OCI-LY3 (cell line): ENCODE measurements at regions not wholly inside any gene's neighbourhood (a gene's known extent, or its start where the extent isn't known, plus 50 kb on each side); places are given as distances from the start of the nearest gene placed in this dataset.

Experiments
- H2AFZ ChIP-seq: fragments of 200-600, 300-600 bp; shearing (Covaris generic); 2 replicates; pipeline ENCODE4 v1.6.0; 2014; ENCODE audit warnings: antibody characterized with exemption, low read depth, low read length
- H3K27ac ChIP-seq: fragments of 200-600, 300-600 bp; sonication (generic); 2 replicates; pipeline ENCODE4 v1.5.1; 2014; ENCODE audit warnings: mild to moderate bottlenecking, low read length, moderate library complexity, mixed read lengths
- H3K27me3 ChIP-seq: fragments of 200-600, 300-600 bp; sonication (generic); 2 replicates; pipeline ENCODE4 v1.6.1; 2014; ENCODE audit warnings: low read depth, low read length, mixed read lengths
- H3K36me3 ChIP-seq: fragments of 200-600, 300-600 bp; sonication (generic); replicated peaks from 2 replicates; pipeline ENCODE3; 2014; ENCODE audit warnings: low read depth, low read length, mixed read lengths
- H3K4me1 ChIP-seq: fragments of 300-600, 200-600 bp; sonication (generic); 2 replicates; pipeline ENCODE4 v1.6.1; 2014; ENCODE audit warnings: low read length, mixed read lengths
- H3K4me2 ChIP-seq: fragments of 200-600, 300-600 bp; sonication (generic); 2 replicates; pipeline ENCODE4 v1.6.1; 2014; ENCODE audit warnings: low read length, mixed read lengths
- H3K4me3 ChIP-seq: fragments of 300-600, 200-600 bp; sonication (generic); 2 replicates; pipeline ENCODE4 v1.5.1; 2014; ENCODE audit warnings: antibody characterized with exemption, mild to moderate bottlenecking, low read length, moderate library complexity
- H3K79me2 ChIP-seq: fragments of 300-600, 200-600 bp; shearing (Covaris generic); 2 replicates; pipeline ENCODE4 v1.6.1; 2014; ENCODE audit warnings: mild to moderate bottlenecking, low read length, mixed read lengths
- H3K9ac ChIP-seq: fragments of 300-600, 200-600 bp; shearing (Covaris generic); 2 replicates; pipeline ENCODE4 v1.6.0; 2014; ENCODE audit warnings: mild to moderate bottlenecking, low read length, moderate library complexity
- H3K9me3 ChIP-seq: fragments of 200-600, 300-600 bp; shearing (Covaris generic); 2 replicates; pipeline ENCODE4 v1.6.1; 2014; ENCODE audit warnings: low read length, mixed read lengths; ENCODE audit not compliant: insufficient read depth
- H4K20me1 ChIP-seq: fragments of 200-600, 300-600 bp; sonication (generic); 2 replicates; pipeline ENCODE4 v1.6.1; 2016; ENCODE audit warnings: low read length, mixed read lengths; ENCODE audit not compliant: insufficient read depth
- CTCF ChIP-seq: fragments of 200-600, 300-600 bp; sonication (generic); IDR thresholded peaks from 2 replicates; pipeline ENCODE4 v1.5.1; 2014; ENCODE audit warnings: antibody characterized with exemption, low read length, low read depth
- EZH2phosphoT487 ChIP-seq: fragments of 200-600 bp; shearing (Covaris generic); IDR thresholded peaks from 2 replicates; pipeline ENCODE4 v1.6.1; 2018; ENCODE audit warnings: antibody characterized with exemption, mixed run types, low read depth

- H3K9me3 ChIP-seq, result no peaks in the 10 kb centered on the region
These were observed 83.3 kb downstream of the CLDN34 start for GRCh38 chrX:10050481-10050880.

GRCh38 chrX:10051866-10052480 lies 84.8 kb downstream of the CLDN34 start:
- Histone ChIP-seq H3K9ac (no peak overlapping the region), H2AFZ (no peak overlapping the region), H3K79me2 (no peaks in the 10 kb centered on the region), H3K36me3 (no peaks in the 10 kb centered on the region), H3K27ac (no peak overlapping the region), H3K4me3 (no peak overlapping the region), H3K9me3 (no peaks in the 10 kb centered on the region), H3K27me3 (peaks cover 6% of the 10 kb centered on the region; the same call in 1 of the 2 replicates), H3K4me1 (no peaks in the 10 kb centered on the region), H3K4me2 (no peak overlapping the region), H4K20me1 (no peaks in the 10 kb centered on the region)
- TF ChIP-seq EZH2phosphoT487, result no peak
- TF ChIP-seq CTCF, result no peak

More at GRCh38 chrX:10050481-10050880, 83.3 kb downstream of the CLDN34 start:
- Histone ChIP-seq H4K20me1 (no peaks in the 10 kb centered on the region), H3K4me2 (no peak overlapping the region), H3K27me3 (peaks cover 6% of the 10 kb centered on the region; the same call in 1 of the 2 replicates), H2AFZ (no peak overlapping the region), H3K9ac (no peak overlapping the region), H3K36me3 (no peaks in the 10 kb centered on the region), H3K4me1 (no peaks in the 10 kb centered on the region), H3K79me2 (no peaks in the 10 kb centered on the region), H3K27ac (no peak overlapping the region), H3K4me3 (no peak overlapping the region)
- TF ChIP-seq CTCF, result no peak
- no peak for TF ChIP-seq EZH2phosphoT487

- no peaks in the 10 kb centered on the region for H4K20me1 ChIP-seq
- no peak for TF ChIP-seq CTCF
- no peak for TF ChIP-seq EZH2phosphoT487
- H3K9ac ChIP-seq, result no peak overlapping the region
- H3K9me3 ChIP-seq, result no peaks in the 10 kb centered on the region
- H3K4me2 ChIP-seq, result no peak overlapping the region
- no peak overlapping the region for H3K4me3 ChIP-seq
- H3K4me1 ChIP-seq, result no peaks in the 10 kb centered on the region
- peaks cover 6% of the 10 kb centered on the region; the same call in 1 of the 2 replicates for H3K27me3 ChIP-seq
- H3K27ac ChIP-seq, result no peak overlapping the region
- H3K79me2 ChIP-seq, result no peaks in the 10 kb centered on the region
- H3K36me3 ChIP-seq, result no peaks in the 10 kb centered on the region
- H2AFZ ChIP-seq, result no peak overlapping the region
These were observed 85.9 kb downstream of the CLDN34 start for GRCh38 chrX:10052906-10053625.

GRCh38 chrX:10054396-10054795 lies 87.2 kb downstream of the CLDN34 start:
- Histone ChIP-seq H3K79me2 (no peaks in the 10 kb centered on the region), H2AFZ (no peak overlapping the region), H3K9me3 (no peaks in the 10 kb centered on the region), H3K36me3 (no peaks in the 10 kb centered on the region), H4K20me1 (no peaks in the 10 kb centered on the region), H3K4me3 (no peak overlapping the region), H3K27ac (no peak overlapping the region), H3K9ac (no peak overlapping the region), H3K4me1 (no peaks in the 10 kb centered on the region), H3K27me3 (peaks cover 6% of the 10 kb centered on the region; the same call in 1 of the 2 replicates), H3K4me2 (no peak overlapping the region)
- TF ChIP-seq CTCF (no peak), EZH2phosphoT487 (no peak)
